Right kidney (tissue), 1 donor: ENCODE measurements at regions not wholly inside any gene's neighbourhood (a gene's known extent, or its start where the extent isn't known, plus 50 kb on each side); places are given as distances from the start of the nearest gene placed in this dataset.

ENCODE experiments used
- DNase-seq: peaks from one replicate; pipeline ENCODE4 v3.0.0-alpha.2; 2016

GRCh38 chr13:22320991-22321390 is 650.1 kb downstream of the FGF9 start:
- no peak for DNase-seq

- DNase-seq = no peak
These were observed 654.9 kb downstream of the FGF9 start for GRCh38 chr13:22325761-22326160.

- no peak for DNase-seq
These were observed 661.5 kb downstream of the FGF9 start for GRCh38 chr13:22332416-22332815.

GRCh38 chr13:22336460-22336859 is 665.6 kb downstream of the FGF9 start:
- DNase-seq = no peak

GRCh38 chr13:22357132-22357531 is 686.3 kb downstream of the FGF9 start:
- DNase-seq = no peak

- no peak for DNase-seq
These were observed 698.2 kb downstream of the FGF9 start for GRCh38 chr13:22369090-22369489.

GRCh38 chr13:22369840-22370239 is 699.0 kb downstream of the FGF9 start:
- DNase-seq = no peak

GRCh38 chr13:22372261-22372660 is 701.4 kb downstream of the FGF9 start:
- no peak for DNase-seq

- no peak for DNase-seq
These were observed 704.3 kb downstream of the FGF9 start for GRCh38 chr13:22375151-22375550.

GRCh38 chr13:22387899-22388298 is 717.0 kb downstream of the FGF9 start:
- DNase-seq = no peak

GRCh38 chr13:22399801-22400420 is 729.0 kb downstream of the FGF9 start:
- DNase-seq = no peak

GRCh38 chr13:22402682-22403081 is 731.8 kb downstream of the FGF9 start:
- DNase-seq = no peak

- DNase-seq = no peak
These were observed 732.3 kb downstream of the FGF9 start for GRCh38 chr13:22403144-22403543.

GRCh38 chr13:22405891-22406290 is 735.0 kb downstream of the FGF9 start:
- DNase-seq = no peak

- no peak for DNase-seq
These were observed 741.6 kb downstream of the FGF9 start for GRCh38 chr13:22412452-22412851.

- DNase-seq = no peak
These were observed 751.1 kb downstream of the FGF9 start for GRCh38 chr13:22422023-22422422.

- DNase-seq = no peak
These were observed 751.8 kb downstream of the FGF9 start for GRCh38 chr13:22422712-22423111.

- DNase-seq = no peak
These were observed 752.4 kb downstream of the FGF9 start for GRCh38 chr13:22423261-22423660.

GRCh38 chr13:22425087-22425486 is 754.2 kb downstream of the FGF9 start:
- DNase-seq = no peak

GRCh38 chr13:22427066-22427465 is 753.7 kb upstream of the SGCG start:
- no peak for DNase-seq

GRCh38 chr13:22427783-22428182 is 753.0 kb upstream of the SGCG start:
- DNase-seq = no peak

GRCh38 chr13:22428188-22428828 is 752.5 kb upstream of the SGCG start:
- no peak for DNase-seq

GRCh38 chr13:22432690-22433089 is 748.1 kb upstream of the SGCG start:
- DNase-seq = no peak

- no peak for DNase-seq
These were observed 733.5 kb upstream of the SGCG start for GRCh38 chr13:22447132-22447886.
